RPMI8226 (cell line): ENCODE measurements at regions not wholly inside any gene's neighbourhood (a gene's known extent, or its start where the extent isn't known, plus 50 kb on each side); places are given as distances from the start of the nearest gene placed in this dataset.
"Not testable (repeated sequence)": the region's sequence is repeated elsewhere in the genome, so short reads cannot be mapped to it uniquely, and the experiment has no call there.

Source experiments
- DNase-seq: peaks from one replicate; pipeline ENCODE4 v3.0.0-alpha.2; 2015

DNA sequence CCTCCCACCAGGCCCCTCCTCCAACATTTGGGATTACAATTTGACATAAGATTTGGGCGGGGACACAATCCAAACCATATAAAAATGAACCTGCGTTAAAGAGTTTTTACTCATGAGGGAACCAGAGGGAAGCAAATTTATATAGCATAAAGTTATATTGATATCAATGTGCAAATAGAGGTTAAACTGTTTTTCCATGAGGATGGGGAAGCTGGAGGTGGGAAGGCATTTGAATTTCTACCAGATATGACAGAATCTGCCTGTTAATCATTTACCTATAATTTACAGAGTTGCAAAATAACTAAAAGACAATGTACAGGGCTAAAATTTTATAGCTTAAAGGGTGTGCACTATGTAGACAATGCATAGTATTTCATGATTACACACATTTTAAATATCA, 322.0 kb upstream of the FKBP1C start:
- DNase-seq: no peak

- peak; percentile 16 for DNase-seq
These were observed 320.1 kb upstream of the FKBP1C start for GRCh38 chr6:62891065-62891647.

- DNase-seq: no peak
These were observed 317.2 kb upstream of the FKBP1C start for GRCh38 chr6:62894114-62894513.

GRCh38 chr6:62903266-62903665, 308.0 kb upstream of the FKBP1C start:
- DNase-seq: no peak

DNA sequence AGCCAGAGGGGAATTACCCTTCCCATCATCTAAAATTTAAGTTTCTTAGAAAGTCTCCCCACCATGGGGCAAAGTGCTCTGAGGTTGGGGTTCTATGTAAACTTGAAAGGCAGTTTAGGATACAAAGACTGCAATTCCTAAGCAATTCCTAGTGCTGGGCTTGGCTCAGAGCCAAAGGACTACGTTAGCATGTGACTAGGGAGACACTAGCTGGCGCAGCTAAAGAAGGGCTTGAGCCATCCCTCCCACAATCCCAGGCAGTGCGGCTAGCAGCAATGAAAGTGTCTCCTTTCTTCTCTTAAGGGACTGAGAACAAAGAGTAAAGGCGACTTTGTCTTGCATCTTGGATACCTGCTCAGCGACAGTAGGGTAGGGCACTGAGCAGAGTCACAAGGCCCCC, 306.6 kb upstream of the FKBP1C start:
- DNase-seq: no peak

- no peak for DNase-seq
These were observed 296.7 kb upstream of the FKBP1C start for GRCh38 chr6:62914530-62914929.

GRCh38 chr6:62923728-62924127, 287.5 kb upstream of the FKBP1C start:
- no peak for DNase-seq

DNA sequence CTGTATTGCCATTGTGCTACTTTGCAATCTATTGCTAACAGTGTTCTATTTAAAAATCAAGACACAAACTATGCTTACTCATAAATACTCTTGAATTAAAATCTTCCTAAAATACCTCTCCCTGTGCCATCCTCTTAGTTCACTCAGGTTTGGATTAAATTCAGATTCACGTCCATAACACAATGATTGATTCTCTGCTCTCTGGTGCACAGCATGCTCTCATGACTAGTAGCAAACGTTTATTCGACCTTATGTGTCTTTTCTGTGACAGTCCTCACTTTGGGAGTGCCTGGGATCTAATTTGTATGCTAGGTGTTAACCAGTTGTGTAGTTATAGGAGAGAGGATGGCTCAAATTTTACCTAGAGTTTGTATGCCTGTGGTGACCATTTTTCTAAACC, 270.4 kb upstream of the FKBP1C start:
- no peak for DNase-seq

DNA sequence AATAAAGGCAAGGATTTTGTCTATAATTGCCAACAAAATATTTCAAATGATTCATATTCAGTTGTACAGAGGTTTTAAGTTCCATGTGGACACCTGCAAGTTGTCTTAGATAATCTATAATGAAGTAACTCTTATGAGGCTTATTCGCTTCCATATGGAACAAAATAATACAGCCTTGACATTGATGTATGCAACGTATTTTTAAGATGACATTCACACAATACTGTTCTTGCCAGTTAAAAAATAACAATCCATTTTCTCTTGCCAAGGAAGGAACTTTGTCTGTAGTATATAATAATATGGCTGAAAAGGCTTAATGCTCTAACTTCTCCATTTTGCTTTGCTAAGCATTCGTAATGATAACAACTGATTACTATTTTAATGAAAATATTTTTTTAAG, 269.3 kb upstream of the FKBP1C start:
- no peak for DNase-seq

GRCh38 chr6:62968834-62969233, 242.4 kb upstream of the FKBP1C start:
- DNase-seq: no peak

DNA sequence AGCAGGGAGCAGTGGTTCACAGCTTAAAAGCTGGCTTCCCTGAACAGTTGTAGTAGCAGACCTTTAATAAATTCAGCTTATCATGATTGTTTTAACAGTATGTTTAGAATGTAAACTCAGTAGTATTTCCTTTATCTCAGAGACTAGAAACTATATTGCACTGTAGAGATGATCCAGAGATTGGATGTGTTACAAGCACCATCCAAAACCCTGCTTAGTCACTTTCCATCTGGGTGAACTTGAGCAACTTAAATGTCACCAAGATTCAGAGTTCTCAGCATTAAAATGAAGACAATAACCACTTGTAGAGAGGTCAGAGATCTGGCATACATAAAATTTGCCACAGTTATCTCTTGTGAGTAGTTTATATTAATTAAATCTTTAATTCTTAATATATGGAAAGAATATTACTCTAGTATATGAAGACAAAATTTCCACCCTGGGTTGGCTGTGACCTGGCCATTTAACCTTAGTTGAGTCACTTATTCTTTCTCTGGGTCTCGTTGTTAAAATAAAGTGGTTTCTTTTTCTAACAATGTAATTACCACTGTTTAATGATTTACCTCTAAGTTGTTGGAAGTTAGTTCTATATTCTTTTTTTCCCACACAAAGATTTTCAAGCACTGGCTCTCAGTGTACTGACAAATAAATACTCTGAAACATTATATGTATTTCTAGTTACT, 239.2 kb upstream of the FKBP1C start:
- no peak for DNase-seq

DNA sequence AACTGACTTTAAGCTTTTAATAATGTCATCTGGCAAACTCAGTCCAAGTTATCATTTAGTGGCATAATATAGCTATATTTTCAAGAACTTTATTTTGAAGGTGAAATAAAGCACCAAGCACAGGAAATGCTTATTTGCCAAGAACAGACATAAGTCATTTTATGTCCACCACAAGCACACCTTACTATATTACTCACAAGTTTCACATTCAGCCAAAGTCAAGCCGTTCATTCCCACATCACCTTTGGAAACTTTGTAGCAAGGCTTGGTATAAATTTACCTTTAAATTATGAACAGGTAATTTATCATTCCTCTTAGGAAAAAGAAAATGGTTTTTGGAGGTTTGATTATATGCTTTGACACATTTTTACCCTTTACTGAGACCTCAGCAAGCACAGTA, 236.8 kb upstream of the FKBP1C start:
- no peak for DNase-seq

DNA sequence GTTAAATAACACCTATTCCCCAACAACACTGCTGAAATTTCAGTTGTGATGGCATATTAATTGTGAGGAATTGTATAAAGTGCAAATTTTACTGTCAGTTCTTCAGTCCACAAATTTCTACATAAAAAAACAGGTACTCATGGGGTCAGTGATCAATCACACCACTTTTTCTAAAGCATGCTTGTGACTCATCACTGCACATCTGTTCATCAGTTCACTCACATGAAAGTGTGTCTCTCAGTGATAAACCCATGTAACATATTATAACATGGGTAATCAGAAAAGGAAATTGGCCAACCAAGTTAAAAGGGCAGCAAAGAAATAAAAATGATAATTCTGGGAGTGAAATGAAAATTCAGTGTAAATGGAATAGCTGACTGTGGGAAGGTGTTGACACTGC, 234.7 kb upstream of the FKBP1C start:
- no peak for DNase-seq

DNA sequence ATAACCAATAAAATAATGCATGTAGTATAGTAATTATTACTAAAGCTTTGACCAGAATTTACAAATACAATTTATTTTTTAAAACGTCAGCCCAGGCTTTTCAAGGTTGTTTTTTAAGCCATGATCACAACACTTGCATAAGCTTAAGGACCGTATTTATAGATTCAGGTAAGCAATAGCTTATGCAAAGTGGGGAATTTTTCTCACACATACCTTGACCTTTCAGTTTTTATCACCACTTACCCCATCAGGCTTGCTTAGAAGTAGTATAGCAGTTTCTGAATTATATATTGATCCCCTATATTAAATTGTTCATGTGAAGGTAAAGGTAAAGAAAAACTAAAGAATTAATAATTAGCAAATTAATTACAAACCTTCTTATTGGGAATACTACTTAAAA, 232.3 kb upstream of the FKBP1C start:
- DNase-seq: no peak

DNA sequence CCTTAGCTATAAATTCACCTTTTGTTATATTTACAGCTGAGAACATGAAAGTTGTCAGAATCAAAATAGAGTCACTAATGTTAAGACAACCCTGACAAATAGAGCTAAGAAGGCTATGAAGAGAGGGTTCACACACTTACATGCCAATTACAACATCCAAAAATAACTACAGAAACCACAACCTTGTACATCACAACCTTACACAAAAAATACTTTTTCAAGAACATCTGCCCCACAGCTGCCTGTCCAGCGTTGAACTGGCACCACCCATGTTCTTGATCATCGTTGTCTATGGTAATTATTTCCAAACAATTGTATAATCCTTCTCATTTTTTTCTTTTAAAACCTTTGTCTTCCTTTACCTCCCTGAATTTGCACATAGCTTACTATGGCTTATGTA, 231.2 kb upstream of the FKBP1C start:
- DNase-seq: no peak

GRCh38 chr6:62980724-62981123, 230.5 kb upstream of the FKBP1C start:
- no peak for DNase-seq

DNA sequence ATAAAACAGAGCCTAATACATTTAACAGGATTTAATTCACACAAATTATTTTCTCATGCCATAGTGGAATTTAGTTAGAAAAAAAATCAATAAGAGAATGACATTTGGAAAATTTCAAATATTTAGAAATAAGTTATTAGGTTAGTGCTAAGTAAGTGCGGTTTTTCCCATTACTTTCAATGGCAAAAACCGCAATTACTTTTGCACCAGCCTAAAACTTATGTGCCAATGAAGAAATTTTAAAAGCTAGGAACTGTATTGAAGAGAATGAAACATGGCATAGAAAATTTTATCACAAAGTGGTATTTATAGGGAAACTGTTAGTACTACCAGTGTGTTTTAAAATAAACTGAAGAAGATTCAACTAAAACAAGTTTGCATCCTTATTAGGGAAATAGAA, 228.3 kb upstream of the FKBP1C start:
- DNase-seq: no peak

DNA sequence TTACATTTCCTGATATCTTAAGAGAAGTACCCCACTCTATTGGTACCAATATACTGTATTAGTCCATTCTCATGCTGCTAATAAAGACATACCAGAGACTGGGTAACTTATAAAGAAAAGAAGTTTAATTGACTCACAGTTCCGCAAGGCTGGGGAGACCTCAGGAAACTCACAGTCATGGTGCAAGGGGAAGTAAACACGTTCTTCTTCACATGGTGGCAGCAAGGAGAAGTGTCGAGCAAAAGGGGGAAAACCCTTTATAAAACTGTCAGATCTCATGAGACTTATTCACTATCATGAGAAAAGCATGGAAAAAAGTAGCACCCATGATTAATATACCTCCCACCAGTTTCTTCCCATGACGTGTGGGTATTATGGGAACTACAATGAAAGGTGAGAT, 219.6 kb upstream of the FKBP1C start:
- not testable (repeated sequence) for DNase-seq

GRCh38 chr6:62993951-62994350, 217.3 kb upstream of the FKBP1C start:
- DNase-seq: no peak

DNA sequence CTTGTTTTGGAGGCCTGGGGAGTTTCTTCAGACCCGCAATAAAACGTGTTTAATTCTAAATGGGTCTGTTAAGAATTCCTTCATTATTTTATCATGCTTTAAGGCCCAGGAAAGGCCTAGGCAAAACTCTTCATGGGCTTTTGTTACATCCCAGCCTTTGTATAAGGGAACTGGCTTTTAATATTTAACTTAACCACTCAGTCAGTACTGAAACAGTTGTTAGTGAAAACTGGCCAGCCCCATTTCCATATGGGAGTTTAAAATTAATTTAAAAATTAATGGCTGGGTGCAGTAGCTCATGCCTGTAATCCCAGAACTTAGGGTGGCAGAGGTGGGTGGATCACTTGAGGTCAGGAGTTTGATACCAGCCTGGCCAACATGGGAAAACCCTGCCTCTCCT, 213.2 kb upstream of the FKBP1C start:
- DNase-seq: no peak

GRCh38 chr6:62999242-62999641, 212.0 kb upstream of the FKBP1C start:
- DNase-seq: not testable (repeated sequence)

- DNase-seq: no peak
These were observed 211.5 kb upstream of the FKBP1C start for GRCh38 chr6:62999796-63000195.

DNA sequence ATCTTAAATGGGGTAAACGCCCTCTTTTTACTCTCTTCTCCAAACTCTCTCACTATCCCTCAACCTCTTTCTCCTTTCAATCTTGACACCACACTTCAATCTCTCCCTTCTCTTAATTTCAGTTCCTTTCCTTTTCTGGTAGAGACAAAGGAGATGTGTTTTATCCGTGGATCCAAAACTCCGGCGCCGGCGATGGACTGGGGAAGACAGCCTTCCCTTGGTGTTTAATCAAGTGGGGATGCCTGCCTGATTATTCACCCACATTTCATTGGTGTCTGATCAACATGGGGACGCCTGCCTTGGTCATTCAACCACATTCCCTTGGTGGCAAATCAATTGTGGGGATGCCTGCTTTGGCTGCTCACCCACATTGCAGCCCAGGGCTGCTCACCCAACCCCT, 205.3 kb upstream of the FKBP1C start:
- not testable (repeated sequence) for DNase-seq

DNA sequence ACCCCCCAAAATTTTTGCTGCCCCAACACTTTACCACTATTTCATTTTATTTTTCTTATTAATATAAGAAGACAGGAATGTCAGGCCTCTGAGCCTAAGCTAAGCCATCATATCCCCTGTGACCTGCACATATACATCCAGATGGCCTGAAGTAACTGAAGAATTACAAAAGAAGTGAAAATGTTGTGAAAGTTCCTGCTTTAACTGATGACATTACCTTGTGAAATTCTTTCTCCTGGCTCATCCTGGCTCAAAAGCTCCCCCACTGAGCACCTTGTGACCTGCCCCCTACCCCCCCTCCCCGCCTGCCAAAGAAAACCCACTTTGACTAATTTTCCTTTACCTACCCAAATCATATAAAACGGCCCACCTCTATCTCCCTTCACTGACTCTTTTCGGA, 200.3 kb upstream of the FKBP1C start:
- DNase-seq: not testable (repeated sequence)

GRCh38 chr6:63014290-63014689, 197.0 kb upstream of the FKBP1C start:
- no peak for DNase-seq
